Left ventricle myocardium inferior (tissue), 1 donor: ENCODE measurements at regions not wholly inside any gene's neighbourhood (a gene's known extent, or its start where the extent isn't known, plus 50 kb on each side); places are given as distances from the start of the nearest gene placed in this dataset.

Experiments
- DNase-seq: peaks from one replicate; pipeline ENCODE4 v3.0.0-alpha.2; 2020
- H3K27ac ChIP-seq: fragments of 200-600 bp; replicated peaks from 2 replicates; pipeline ENCODE4 v1.8.0; 2021
- H3K27me3 ChIP-seq: fragments of 200-600 bp; 2 replicates; pipeline ENCODE4 v1.8.0; 2021; ENCODE audit warnings: low read depth
- H3K36me3 ChIP-seq: fragments of 200-600 bp; 2 replicates; pipeline ENCODE4 v1.8.0; 2021
- H3K4me1 ChIP-seq: fragments of 200-600 bp; 2 replicates; pipeline ENCODE4 v1.8.0; 2021
- H3K4me3 ChIP-seq: fragments of 200-600 bp; 2 replicates; pipeline ENCODE4 v1.8.0; 2021; ENCODE audit warnings: mild to moderate bottlenecking, moderate library complexity
- H3K9me3 ChIP-seq: fragments of 200-600 bp; replicated peaks from 2 replicates; pipeline ENCODE4 v1.8.0; 2021
- CTCF ChIP-seq: fragments of 200-600 bp; IDR thresholded peaks from 2 replicates; pipeline ENCODE4 v1.8.0; 2021; ENCODE audit warnings: antibody characterized with exemption, mild to moderate bottlenecking, borderline replicate concordance
- intact Hi-C: fragments of 100-400 bp; cut with micrococcal nuclease; formaldehyde crosslinking; loops from one replicate; pipeline ENCODE4 v1.11.0; 2022
- donor health status: DM: no; HTN: yes; CAD: no; lungs with severe emphysema.

- no peaks in the 10 kb centered on the region for H3K27me3 ChIP-seq
- intact Hi-C loops = no loop called here
- no peaks in the 10 kb centered on the region for H3K36me3 ChIP-seq
- no peak for DNase-seq
- H3K4me1 ChIP-seq = no peaks in the 10 kb centered on the region
- no peak for TF ChIP-seq CTCF
- H3K9me3 ChIP-seq = no peaks in the 10 kb centered on the region
- no peak overlapping the region for H3K4me3 ChIP-seq
- no peak overlapping the region for H3K27ac ChIP-seq
Observed at GRCh38 chr10:28459453-28460144, 73.3 kb upstream of the WAC start.

GRCh38 chr10:28463141-28463540 lies 69.8 kb upstream of the WAC start:
- Histone ChIP-seq H3K36me3 (no peaks in the 10 kb centered on the region), H3K9me3 (no peaks in the 10 kb centered on the region), H3K27ac (no peak overlapping the region), H3K4me1 (no peaks in the 10 kb centered on the region), H3K4me3 (no peak overlapping the region), H3K27me3 (no peaks in the 10 kb centered on the region)
- DNase-seq = no peak
- intact Hi-C loops = no loop called here
- no peak for TF ChIP-seq CTCF

- TF ChIP-seq CTCF = no peak
- Histone ChIP-seq H3K27ac (no peak overlapping the region), H3K27me3 (no peaks in the 10 kb centered on the region), H3K36me3 (no peaks in the 10 kb centered on the region), H3K4me1 (no peaks in the 10 kb centered on the region), H3K9me3 (no peaks in the 10 kb centered on the region), H3K4me3 (no peak overlapping the region)
- no peak for DNase-seq
- intact Hi-C loops = no loop called here
Observed at GRCh38 chr10:28463676-28464395, 69.1 kb upstream of the WAC start.

DNA sequence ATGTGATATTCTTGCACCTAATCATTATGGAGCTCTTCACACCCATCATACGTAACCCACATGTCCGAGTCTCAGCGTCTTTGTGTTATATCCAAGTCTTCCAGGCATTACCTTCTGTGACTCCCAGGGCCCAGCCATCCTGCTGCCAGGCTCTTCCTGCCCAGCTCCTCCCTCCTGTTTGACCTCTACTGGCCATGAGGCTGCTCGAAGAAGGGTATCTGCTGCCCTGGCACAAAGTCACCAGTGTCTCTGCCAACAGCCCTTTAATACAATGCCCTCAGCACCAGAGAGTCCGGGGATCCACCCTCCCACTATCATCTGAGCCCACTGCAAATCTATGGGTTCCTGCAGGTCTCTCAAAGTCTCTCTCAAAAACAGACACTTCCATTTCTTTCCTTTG lies 65.3 kb upstream of the WAC start:
- Histone ChIP-seq H3K27me3 (no peaks in the 10 kb centered on the region), H3K27ac (peak overlapping the region; percentile 12), H3K4me3 (no peak overlapping the region), H3K4me1 (no peaks in the 10 kb centered on the region), H3K36me3 (no peaks in the 10 kb centered on the region), H3K9me3 (no peaks in the 10 kb centered on the region)
- intact Hi-C loops = no loop called here
- TF ChIP-seq CTCF = no peak
- peak; percentile 39 for DNase-seq

DNA sequence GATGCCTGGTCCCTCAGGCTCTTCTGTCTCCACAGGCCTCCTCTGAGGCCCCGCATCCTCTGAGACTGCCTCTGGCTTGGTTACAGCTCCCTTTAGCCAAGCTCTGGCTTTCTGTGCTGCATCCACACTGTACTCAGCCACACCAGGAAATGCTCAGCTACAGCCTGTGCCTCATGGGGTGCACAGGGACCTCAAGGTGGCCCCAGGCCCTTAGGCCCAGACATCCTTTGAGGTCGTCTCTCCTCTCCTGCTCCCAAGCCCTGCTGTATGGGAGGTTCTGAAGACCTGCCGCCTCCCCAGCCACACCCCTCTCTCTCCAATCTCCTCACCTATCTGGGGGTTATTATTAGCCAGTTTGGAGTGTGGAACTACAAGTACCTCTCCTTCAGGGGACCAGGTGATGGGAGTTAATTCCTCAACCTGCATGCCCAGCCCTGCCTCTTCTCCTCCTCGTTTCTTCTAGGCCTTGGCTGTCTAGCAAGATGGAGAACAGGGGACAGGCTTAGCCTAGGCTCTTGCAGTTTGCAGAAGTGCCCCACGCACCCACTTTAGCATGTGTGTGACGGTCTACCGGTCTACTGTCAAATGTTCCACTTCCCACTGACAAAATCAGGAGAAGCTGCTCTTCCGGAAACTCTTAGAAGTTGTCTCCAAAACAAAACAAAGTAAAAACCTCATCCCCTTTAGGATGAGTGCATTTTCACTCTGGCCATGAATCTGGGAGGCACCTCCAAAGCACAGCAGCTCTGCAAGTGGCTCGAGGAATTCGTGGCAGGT lies 64.0 kb upstream of the WAC start:
- no peaks in the 10 kb centered on the region for H3K27me3 ChIP-seq
- intact Hi-C loops = no loop called here
- H3K9me3 ChIP-seq = no peaks in the 10 kb centered on the region
- no peak for TF ChIP-seq CTCF
- no peaks in the 10 kb centered on the region for H3K4me1 ChIP-seq
- no peak overlapping the region for H3K4me3 ChIP-seq
- H3K36me3 ChIP-seq = no peaks in the 10 kb centered on the region
- no peak overlapping the region for H3K27ac ChIP-seq
- DNase-seq = no peak
